Smooth muscle cell (in vitro differentiated cells): ENCODE measurements at regions not wholly inside any gene's neighbourhood (a gene's known extent, or its start where the extent isn't known, plus 50 kb on each side); places are given as distances from the start of the nearest gene placed in this dataset.

Source experiments
- DNase-seq: peaks from one replicate; lab custom pipeline; 2025; ENCODE audit not compliant: unreplicated experiment; lab: John Stamatoyannopoulos, UW
- H2AFZ ChIP-seq: fragments of 200-600 bp; sonication (generic); 2 replicates; pipeline ENCODE4 v1.6.0; 2016; ENCODE audit warnings: antibody characterized with exemption, low read depth, mild to moderate bottlenecking
- H3F3A ChIP-seq: fragments of 200-600 bp; sonication (generic); 2 replicates; pipeline ENCODE4 v1.6.0; 2017; ENCODE audit warnings: antibody characterized with exemption, low read depth
- H3K27ac ChIP-seq: fragments of 200-600 bp; sonication (generic); 2 replicates; pipeline ENCODE4 v1.5.1; 2016; ENCODE audit warnings: low read depth, mild to moderate bottlenecking
- H3K27me3 ChIP-seq: fragments of 200-600 bp; sonication (generic); 2 replicates; pipeline ENCODE4 v1.6.1; 2016; ENCODE audit warnings: low read depth, mild to moderate bottlenecking
- H3K36me3 ChIP-seq: fragments of 200-600 bp; sonication (generic); 2 replicates; pipeline ENCODE4 v1.5.1; 2016; ENCODE audit warnings: low read depth
- H3K4me1 ChIP-seq: fragments of 200-600 bp; sonication (generic); 2 replicates; pipeline ENCODE4 v1.5.1; 2016; ENCODE audit warnings: low read depth
- H3K4me2 ChIP-seq: fragments of 200-600 bp; sonication (generic); 2 replicates; pipeline ENCODE4 v1.6.0; 2016; ENCODE audit warnings: mild to moderate bottlenecking
- H3K4me3 ChIP-seq: fragments of 200-600 bp; sonication (generic); 2 replicates; pipeline ENCODE4 v1.5.1; 2016; ENCODE audit warnings: mild to moderate bottlenecking
- H3K79me2 ChIP-seq: fragments of 200-600 bp; sonication (generic); 2 replicates; pipeline ENCODE4 v1.6.0; 2016; ENCODE audit warnings: low read depth, mild to moderate bottlenecking
- H3K9ac ChIP-seq: fragments of 200-600 bp; sonication (generic); 2 replicates; pipeline ENCODE4 v1.6.0; 2016; ENCODE audit warnings: low read depth
- H3K9me3 ChIP-seq: fragments of 200-600 bp; sonication (generic); replicated peaks from 2 replicates; pipeline ENCODE4 v1.5.1; 2016; ENCODE audit warnings: low read depth
- H4K20me1 ChIP-seq: fragments of 200-600 bp; sonication (generic); 2 replicates; pipeline ENCODE4 v1.6.0; 2016; ENCODE audit warnings: low read depth
- CTCF ChIP-seq: fragments of 200-600 bp; sonication (generic); IDR thresholded peaks from 2 replicates; pipeline ENCODE4 v1.5.1; 2017; ENCODE audit warnings: borderline replicate concordance, mild to moderate bottlenecking, antibody characterized with exemption; ENCODE audit not compliant: insufficient read depth, poor library complexity, severe bottlenecking
- WGBS: methylation state at CpG from one replicate; pipeline ENCODE4 v1.1.7; 2016; ENCODE audit warnings: low lambda C conversion rate; 5-methylcytosine and 5-hydroxymethylcytosine counted together

DNA sequence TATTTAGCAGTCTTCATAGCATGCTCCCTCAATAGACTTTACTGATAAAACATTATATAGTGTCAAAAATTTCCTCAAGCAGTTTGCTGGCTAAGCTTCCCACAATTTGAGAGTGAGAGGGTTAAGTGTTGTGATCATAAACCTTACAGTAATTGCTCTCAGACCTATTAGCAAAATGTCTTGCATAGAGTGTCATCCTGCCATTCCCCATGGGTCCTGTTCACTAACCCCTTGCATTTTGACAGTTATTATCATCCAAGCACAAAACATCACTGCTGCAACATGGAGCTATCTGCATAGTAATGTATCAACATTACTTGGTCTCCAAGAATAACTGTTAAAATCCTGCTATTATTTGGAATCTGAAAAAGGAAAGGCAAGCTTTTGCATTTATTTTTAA is 196.1 kb upstream of the GK2 start:
- Histone ChIP-seq H3K27me3 (no peaks in the 10 kb centered on the region), H3K4me1 (no peaks in the 10 kb centered on the region), H3K9ac (no peak overlapping the region), H3K79me2 (no peaks in the 10 kb centered on the region), H3K4me2 (no peak overlapping the region), H2AFZ (no peak overlapping the region), H3K27ac (no peak overlapping the region), H4K20me1 (no peaks in the 10 kb centered on the region), H3F3A (no peaks in the 10 kb centered on the region), H3K9me3 (no peaks in the 10 kb centered on the region), H3K36me3 (no peaks in the 10 kb centered on the region), H3K4me3 (no peak overlapping the region)
- DNase-seq, result no peak
- no peak for TF ChIP-seq CTCF

- H3K9ac ChIP-seq, result no peak overlapping the region
- no peak overlapping the region for H2AFZ ChIP-seq
- no peaks in the 10 kb centered on the region for H4K20me1 ChIP-seq
- H3K79me2 ChIP-seq, result no peaks in the 10 kb centered on the region
- WGBS, result 85% methylated on average over 5 of the region's 5 CpGs
- H3K4me1 ChIP-seq, result no peaks in the 10 kb centered on the region
- H3K9me3 ChIP-seq, result no peaks in the 10 kb centered on the region
- no peaks in the 10 kb centered on the region for H3K36me3 ChIP-seq
- no peaks in the 10 kb centered on the region for H3K27me3 ChIP-seq
- no peak overlapping the region for H3K4me3 ChIP-seq
- no peaks in the 10 kb centered on the region for H3F3A ChIP-seq
- H3K4me2 ChIP-seq, result no peak overlapping the region
- DNase-seq, result no peak
- no peak for TF ChIP-seq CTCF
- H3K27ac ChIP-seq, result no peak overlapping the region
Observed at GRCh38 chr4:79603681-79604080, 195.7 kb upstream of the GK2 start.

- 95% methylated on average over 1 of the region's 1 CpG for WGBS
- DNase-seq, result no peak
Observed at GRCh38 chr4:79599691-79600090, 191.7 kb upstream of the GK2 start.

More at GRCh38 chr4:79599691-79600090, 191.7 kb upstream of the GK2 start:
- Histone ChIP-seq H3K9ac (no peak overlapping the region), H3K9me3 (no peaks in the 10 kb centered on the region), H2AFZ (no peak overlapping the region), H4K20me1 (no peaks in the 10 kb centered on the region), H3K4me2 (no peak overlapping the region), H3F3A (no peaks in the 10 kb centered on the region), H3K27me3 (no peaks in the 10 kb centered on the region), H3K79me2 (no peaks in the 10 kb centered on the region), H3K4me3 (no peak overlapping the region), H3K4me1 (no peaks in the 10 kb centered on the region), H3K27ac (no peak overlapping the region), H3K36me3 (no peaks in the 10 kb centered on the region)
- no peak for TF ChIP-seq CTCF
